ENCODE measurements at regions not wholly inside any gene's neighbourhood (a gene's known extent, or its start where the extent isn't known, plus 50 kb on each side); places are given as distances from the start of the nearest gene placed in this dataset.

GRCh38 chr6:4677011-4677750 lies 99.0 kb upstream of the CDYL start:
- Histone ChIP-seq H3K23ac (ENCODE audit: low read length) (no peak overlapping the region), H3K14ac (ENCODE audit: low read length) (no peak overlapping the region), H3K79me1 (ENCODE audit: low read length) (no peaks in the 10 kb centered on the region), H3K4me2 (ENCODE audit: low read length) (no peak overlapping the region), H3K36me3 (ENCODE audit: control insufficient read depth in 1 of 2, insufficient read depth in 2 of 2, low read length in 2 of 2) (no peaks in the 10 kb centered on the region), H4K8ac (ENCODE audit: low read depth, low read length) (no peak overlapping the region), H3K4ac (ENCODE audit: low read depth, low read length) (no peak overlapping the region), H2AFZ (ENCODE audit: insufficient read depth, low read length, poor library complexity) (no peak overlapping the region), H3K9me3 (ENCODE audit: insufficient read depth, low read depth, low read length) (no peaks in the 10 kb centered on the region), H3K4me1 (ENCODE audit: control insufficient read depth in 1 of 2, insufficient read depth in 2 of 2, low read length in 2 of 2) (peaks cover 0 to 5% of the 10 kb centered on the region in 2 experiments), H3K9ac (ENCODE audit: low read length) (no peak overlapping the region), H3K4me3 (ENCODE audit: low read depth, low read length) (no peak overlapping the region), H2AK5ac (ENCODE audit: low read length) (no peak overlapping the region), H2BK12ac (ENCODE audit: low read length) (peak overlapping the region; percentile 34), H3K79me2 (ENCODE audit: control insufficient read depth, insufficient read depth, low read length, poor library complexity) (no peaks in the 10 kb centered on the region), H4K12ac (ENCODE audit: low read depth, low read length) (no peak overlapping the region), H3K18ac (ENCODE audit: low read length) (no peak overlapping the region), H2BK120ac (ENCODE audit: insufficient read depth, low read length, poor library complexity) (no peak overlapping the region), H2BK5ac (ENCODE audit: low read depth, low read length, poor library complexity) (no peak overlapping the region), H3K27ac (ENCODE audit: low read depth, low read length) (no peak overlapping the region), H3K27me3 (ENCODE audit: insufficient read depth, low read length) (no peaks in the 10 kb centered on the region), H4K91ac (ENCODE audit: low read depth, low read length) (no peak overlapping the region)
- WGBS (ENCODE audit: extremely low coverage, insufficient coverage, insufficient read length) = no CpG with 5 or more reads among the region's 11 CpGs
- DNase-seq = no peak

GRCh38 chr6:4676016-4676415 lies 100.2 kb upstream of the CDYL start:
- H3K79me1 ChIP-seq (ENCODE audit: low read length) = no peaks in the 10 kb centered on the region
- H3K14ac ChIP-seq (ENCODE audit: low read length) = no peak overlapping the region
- no peak overlapping the region for H4K12ac ChIP-seq (ENCODE audit: low read depth, low read length)
- H3K4me3 ChIP-seq (ENCODE audit: low read depth, low read length) = no peak overlapping the region
- peaks cover 0 to 5% of the 10 kb centered on the region in 2 experiments for H3K4me1 ChIP-seq (ENCODE audit: control insufficient read depth in 1 of 2, insufficient read depth in 2 of 2, low read length in 2 of 2)
- H2BK120ac ChIP-seq (ENCODE audit: insufficient read depth, low read length, poor library complexity) = no peak overlapping the region
- no peak overlapping the region for H3K23ac ChIP-seq (ENCODE audit: low read length)
- H3K4ac ChIP-seq (ENCODE audit: low read depth, low read length) = no peak overlapping the region
- H3K9ac ChIP-seq (ENCODE audit: low read length) = no peak overlapping the region
- no peaks in the 10 kb centered on the region for H3K79me2 ChIP-seq (ENCODE audit: control insufficient read depth, insufficient read depth, low read length, poor library complexity)
- no CpG with 5 or more reads among the region's 9 CpGs for WGBS (ENCODE audit: extremely low coverage, insufficient coverage, insufficient read length)
- H4K91ac ChIP-seq (ENCODE audit: low read depth, low read length) = no peak overlapping the region
- DNase-seq = no peak
- no peak overlapping the region for H4K8ac ChIP-seq (ENCODE audit: low read depth, low read length)
- no peak overlapping the region for H3K4me2 ChIP-seq (ENCODE audit: low read length)
- H3K9me3 ChIP-seq (ENCODE audit: insufficient read depth, low read depth, low read length) = no peaks in the 10 kb centered on the region
- no peak overlapping the region for H3K27ac ChIP-seq (ENCODE audit: low read depth, low read length)
- no peaks in the 10 kb centered on the region for H3K36me3 ChIP-seq (ENCODE audit: control insufficient read depth in 1 of 2, insufficient read depth in 2 of 2, low read length in 2 of 2)
- no peaks in the 10 kb centered on the region for H3K27me3 ChIP-seq (ENCODE audit: insufficient read depth, low read length)
- no peak overlapping the region for H2AFZ ChIP-seq (ENCODE audit: insufficient read depth, low read length, poor library complexity)
- no peak overlapping the region for H2AK5ac ChIP-seq (ENCODE audit: low read length)
- no peak overlapping the region for H3K18ac ChIP-seq (ENCODE audit: low read length)
- H2BK5ac ChIP-seq (ENCODE audit: low read depth, low read length, poor library complexity) = no peak overlapping the region
- H2BK12ac ChIP-seq (ENCODE audit: low read length) = peak overlapping the region; percentile 31

- H3K4ac ChIP-seq (ENCODE audit: low read depth, low read length) = no peak overlapping the region
- no peaks in the 10 kb centered on the region for H3K9me3 ChIP-seq (ENCODE audit: insufficient read depth, low read depth, low read length)
- H3K79me2 ChIP-seq (ENCODE audit: control insufficient read depth, insufficient read depth, low read length, poor library complexity) = no peaks in the 10 kb centered on the region
- H3K9ac ChIP-seq (ENCODE audit: low read length) = no peak overlapping the region
- H4K91ac ChIP-seq (ENCODE audit: low read depth, low read length) = no peak overlapping the region
- no peak overlapping the region for H3K14ac ChIP-seq (ENCODE audit: low read length)
- no peak overlapping the region for H2AFZ ChIP-seq (ENCODE audit: insufficient read depth, low read length, poor library complexity)
- H3K4me2 ChIP-seq (ENCODE audit: low read length) = no peak overlapping the region
- no peak overlapping the region for H3K4me3 ChIP-seq (ENCODE audit: low read depth, low read length)
- peaks cover 0 to 5% of the 10 kb centered on the region in 2 experiments for H3K4me1 ChIP-seq (ENCODE audit: control insufficient read depth in 1 of 2, insufficient read depth in 2 of 2, low read length in 2 of 2)
- DNase-seq = no peak
- WGBS (ENCODE audit: extremely low coverage, insufficient coverage, insufficient read length) = no CpG with 5 or more reads among the region's 6 CpGs
- H3K36me3 ChIP-seq (ENCODE audit: control insufficient read depth in 1 of 2, insufficient read depth in 2 of 2, low read length in 2 of 2) = no peaks in the 10 kb centered on the region
- H4K8ac ChIP-seq (ENCODE audit: low read depth, low read length) = no peak overlapping the region
- H3K79me1 ChIP-seq (ENCODE audit: low read length) = no peaks in the 10 kb centered on the region
- no peak overlapping the region for H2BK5ac ChIP-seq (ENCODE audit: low read depth, low read length, poor library complexity)
- no peak overlapping the region for H4K12ac ChIP-seq (ENCODE audit: low read depth, low read length)
- no peak overlapping the region for H2BK120ac ChIP-seq (ENCODE audit: insufficient read depth, low read length, poor library complexity)
- no peak overlapping the region for H3K23ac ChIP-seq (ENCODE audit: low read length)
- H3K18ac ChIP-seq (ENCODE audit: low read length) = no peak overlapping the region
- H2BK12ac ChIP-seq (ENCODE audit: low read length) = no peak overlapping the region
- no peak overlapping the region for H3K27ac ChIP-seq (ENCODE audit: low read depth, low read length)
- no peak overlapping the region for H2AK5ac ChIP-seq (ENCODE audit: low read length)
- H3K27me3 ChIP-seq (ENCODE audit: insufficient read depth, low read length) = no peaks in the 10 kb centered on the region
Observed at GRCh38 chr6:4675121-4675520, 101.1 kb upstream of the CDYL start.

DNA sequence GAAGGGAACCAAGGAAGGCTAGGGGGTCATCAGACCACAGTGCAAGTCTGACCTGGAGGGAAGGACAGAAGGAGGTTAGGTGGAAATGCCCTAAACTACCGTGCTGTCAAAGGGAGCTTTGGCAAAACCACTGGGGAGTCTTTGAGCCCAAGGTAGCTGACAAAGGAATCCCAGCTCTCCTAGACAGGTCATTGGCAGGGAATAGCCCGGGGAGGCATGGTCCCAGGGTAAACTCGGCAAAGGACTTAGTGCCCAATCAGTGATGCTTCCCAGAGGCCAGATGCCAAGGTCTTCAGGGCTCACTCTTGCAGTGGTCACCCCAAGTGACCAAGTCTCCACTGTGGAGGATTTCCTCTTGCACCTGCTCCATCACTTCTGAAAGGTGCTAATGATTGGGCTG lies 102.3 kb upstream of the CDYL start:
- Histone ChIP-seq H3K4me2 (ENCODE audit: low read length) (no peak overlapping the region), H3K4ac (ENCODE audit: low read depth, low read length) (no peak overlapping the region), H3K23ac (ENCODE audit: low read length) (no peak overlapping the region), H2BK12ac (ENCODE audit: low read length) (no peak overlapping the region), H2BK120ac (ENCODE audit: insufficient read depth, low read length, poor library complexity) (no peak overlapping the region), H4K8ac (ENCODE audit: low read depth, low read length) (no peak overlapping the region), H3K79me2 (ENCODE audit: control insufficient read depth, insufficient read depth, low read length, poor library complexity) (no peaks in the 10 kb centered on the region), H2AFZ (ENCODE audit: insufficient read depth, low read length, poor library complexity) (no peak overlapping the region), H3K27ac (ENCODE audit: low read depth, low read length) (no peak overlapping the region), H3K9ac (ENCODE audit: low read length) (no peak overlapping the region), H4K91ac (ENCODE audit: low read depth, low read length) (no peak overlapping the region), H3K79me1 (ENCODE audit: low read length) (no peaks in the 10 kb centered on the region), H3K9me3 (ENCODE audit: insufficient read depth, low read depth, low read length) (no peaks in the 10 kb centered on the region), H3K27me3 (ENCODE audit: insufficient read depth, low read length) (no peaks in the 10 kb centered on the region), H3K4me3 (ENCODE audit: low read depth, low read length) (no peak overlapping the region), H4K12ac (ENCODE audit: low read depth, low read length) (no peak overlapping the region), H3K4me1 (ENCODE audit: control insufficient read depth in 1 of 2, insufficient read depth in 2 of 2, low read length in 2 of 2) (peaks cover 0 to 5% of the 10 kb centered on the region in 2 experiments), H2AK5ac (ENCODE audit: low read length) (no peak overlapping the region), H3K18ac (ENCODE audit: low read length) (no peak overlapping the region), H3K14ac (ENCODE audit: low read length) (no peak overlapping the region), H2BK5ac (ENCODE audit: low read depth, low read length, poor library complexity) (no peak overlapping the region), H3K36me3 (ENCODE audit: control insufficient read depth in 1 of 2, insufficient read depth in 2 of 2, low read length in 2 of 2) (no peaks in the 10 kb centered on the region)
- DNase-seq = no peak
- no CpG with 5 or more reads among the region's 3 CpGs for WGBS (ENCODE audit: extremely low coverage, insufficient coverage, insufficient read length)
